Keratinocyte (primary cell): ENCODE measurements at regions not wholly inside any gene's neighbourhood (a gene's known extent, or its start where the extent isn't known, plus 50 kb on each side); places are given as distances from the start of the nearest gene placed in this dataset.

Experiments used
- DNase-seq: peaks from one replicate; pipeline ENCODE4 v3.0.0-alpha.2; 2011; ENCODE audit warnings: low read depth, missing footprints, low spot score
- FAIRE-seq: peaks from 2 replicates; lab custom pipeline; 2011; peaks lifted over from hg19 to GRCh38; lab: Jason Lieb, UNC
- H2AFZ ChIP-seq: 2 replicates; pipeline ENCODE4 v1.6.0; 2012; ENCODE audit warnings: low read length, control low read depth, inconsistent platforms; ENCODE audit not compliant: control insufficient read depth
- H3K27ac ChIP-seq: 2 replicates; pipeline ENCODE4 v1.5.1; 2011; ENCODE audit warnings: low read length; ENCODE audit not compliant: control insufficient read depth, insufficient read depth
- H3K27me3 ChIP-seq: 3 replicates; pipeline ENCODE4 v1.6.0; 2011; ENCODE audit warnings: low read length; ENCODE audit not compliant: control insufficient read depth, insufficient read depth; ENCODE audit errors: extremely low read depth
- H3K36me3 ChIP-seq, 2 experiments: 2 replicates in 1 of 2; 3 replicates in 1 of 2; pipeline ENCODE4 v1.5.1; 2011; ENCODE audit warnings: low read length in 2 of 2, mild to moderate bottlenecking in 1 of 2; ENCODE audit not compliant: control insufficient read depth in 2 of 2, insufficient read depth in 2 of 2; ENCODE audit errors: extremely low read depth in 1 of 2
- H3K4me1 ChIP-seq: 3 replicates; pipeline ENCODE4 v1.5.1; 2011; ENCODE audit warnings: low read length; ENCODE audit not compliant: control insufficient read depth, insufficient read depth; ENCODE audit errors: extremely low read depth
- H3K4me2 ChIP-seq: 3 replicates; pipeline ENCODE4 v1.6.0; 2011; ENCODE audit warnings: low read depth, low read length; ENCODE audit not compliant: control insufficient read depth, insufficient read depth; ENCODE audit errors: extremely low read depth
- H3K4me3 ChIP-seq, 3 experiments: fragments of 200-600 bp in 1 of 3; sonication (generic) in 1 of 3; 2 replicates in 2 of 3; 3 replicates in 1 of 3; pipeline ENCODE4 v1.5.1; 2011 to 2016; ENCODE audit warnings: low read length in 3 of 3, mild to moderate bottlenecking in 3 of 3, control low read depth in 2 of 3, inconsistent platforms in 1 of 3, low read depth in 1 of 3, mixed read lengths in 1 of 3, mixed run types in 1 of 3, moderate library complexity in 1 of 3; ENCODE audit not compliant: control insufficient read depth in 2 of 3, insufficient read depth in 2 of 3; ENCODE audit errors: extremely low read depth in 1 of 3
- H3K79me2 ChIP-seq: 2 replicates; pipeline ENCODE4 v1.6.0; 2012; ENCODE audit warnings: low read length; ENCODE audit not compliant: control insufficient read depth, insufficient read depth
- H3K9ac ChIP-seq: 3 replicates; pipeline ENCODE4 v1.6.0; 2011; ENCODE audit warnings: low read length; ENCODE audit not compliant: control insufficient read depth, insufficient read depth; ENCODE audit errors: extremely low read depth
- H3K9me1 ChIP-seq: 3 replicates; pipeline ENCODE4 v1.6.0; 2011; ENCODE audit warnings: low read length; ENCODE audit not compliant: control insufficient read depth, insufficient read depth; ENCODE audit errors: extremely low read depth
- H3K9me3 ChIP-seq: 2 replicates; pipeline ENCODE4 v1.5.1; 2012; ENCODE audit warnings: low read depth, low read length; ENCODE audit not compliant: control insufficient read depth
- H4K20me1 ChIP-seq: 3 replicates; pipeline ENCODE4 v1.6.0; 2011; ENCODE audit warnings: low read length; ENCODE audit not compliant: control insufficient read depth, insufficient read depth; ENCODE audit errors: extremely low read depth
- EZH2 ChIP-seq: IDR thresholded peaks from one replicate; pipeline ENCODE4 v1.6.1; 2012; ENCODE audit warnings: inconsistent platforms, mild to moderate bottlenecking, low read length, moderate library complexity
- dilution Hi-C: fragments of 300-500 bp; cut with MboI; formaldehyde crosslinking; loops from one replicate; pipeline ENCODE4 v1.7.0; 2020; ENCODE audit warnings: low sequenced_read_pairs; ENCODE audit not compliant: extremely low pct_ligation_motif_present
- TF ChIP-seq, protein P1 (sequence below), 3 experiments: IDR thresholded peaks in 1 of 3; conservative IDR thresholded peaks in 1 of 3; optimal IDR thresholded peaks in 1 of 3; 2 replicates in 2 of 3; 3 replicates in 1 of 3; pipeline versions ENCODE3 to v1.5.1; 2011; ENCODE audit warnings: low read length in 3 of 3, mild to moderate bottlenecking in 3 of 3, moderate library complexity in 2 of 3, control low read depth in 1 of 3, inconsistent platforms in 1 of 3; ENCODE audit not compliant: insufficient read depth in 2 of 3; ENCODE audit errors: extremely low read depth in 1 of 3

DNA sequence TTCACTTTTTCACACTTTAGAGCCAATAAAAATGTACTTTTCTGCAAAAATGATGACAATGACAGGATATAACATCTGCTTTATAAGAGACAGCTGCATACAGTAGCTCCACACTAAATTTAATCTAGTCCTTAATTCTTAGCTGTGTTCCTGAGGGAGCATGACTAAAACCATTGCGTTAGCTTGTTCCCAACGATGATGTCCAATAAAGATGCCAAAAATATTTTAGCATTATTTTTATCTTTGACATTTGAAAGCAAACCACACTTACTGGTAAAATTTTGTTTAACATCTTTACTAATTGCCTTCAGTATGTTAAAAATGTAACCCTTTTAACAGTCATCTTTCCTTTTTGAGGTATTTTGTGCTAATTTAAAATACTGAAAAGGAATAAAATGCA, 382.7 kb downstream of the CHSY3 start:
- H4K20me1 ChIP-seq = no peaks in the 10 kb centered on the region
- DNase-seq = no peak
- no peak overlapping the region for H3K4me3 ChIP-seq
- dilution Hi-C loops = no loop called here
- H3K27me3 ChIP-seq = no peaks in the 10 kb centered on the region
- H3K4me2 ChIP-seq = no peak overlapping the region
- H3K9me3 ChIP-seq = no peaks in the 10 kb centered on the region
- peaks cover 18% of the 10 kb centered on the region for H3K4me1 ChIP-seq
- no peaks in the 10 kb centered on the region for H3K36me3 ChIP-seq
- H3K27ac ChIP-seq = no peak overlapping the region
- H3K9ac ChIP-seq = no peak overlapping the region
- H3K79me2 ChIP-seq = no peaks in the 10 kb centered on the region
- H2AFZ ChIP-seq = no peak overlapping the region
- TF ChIP-seq, protein P1, sequence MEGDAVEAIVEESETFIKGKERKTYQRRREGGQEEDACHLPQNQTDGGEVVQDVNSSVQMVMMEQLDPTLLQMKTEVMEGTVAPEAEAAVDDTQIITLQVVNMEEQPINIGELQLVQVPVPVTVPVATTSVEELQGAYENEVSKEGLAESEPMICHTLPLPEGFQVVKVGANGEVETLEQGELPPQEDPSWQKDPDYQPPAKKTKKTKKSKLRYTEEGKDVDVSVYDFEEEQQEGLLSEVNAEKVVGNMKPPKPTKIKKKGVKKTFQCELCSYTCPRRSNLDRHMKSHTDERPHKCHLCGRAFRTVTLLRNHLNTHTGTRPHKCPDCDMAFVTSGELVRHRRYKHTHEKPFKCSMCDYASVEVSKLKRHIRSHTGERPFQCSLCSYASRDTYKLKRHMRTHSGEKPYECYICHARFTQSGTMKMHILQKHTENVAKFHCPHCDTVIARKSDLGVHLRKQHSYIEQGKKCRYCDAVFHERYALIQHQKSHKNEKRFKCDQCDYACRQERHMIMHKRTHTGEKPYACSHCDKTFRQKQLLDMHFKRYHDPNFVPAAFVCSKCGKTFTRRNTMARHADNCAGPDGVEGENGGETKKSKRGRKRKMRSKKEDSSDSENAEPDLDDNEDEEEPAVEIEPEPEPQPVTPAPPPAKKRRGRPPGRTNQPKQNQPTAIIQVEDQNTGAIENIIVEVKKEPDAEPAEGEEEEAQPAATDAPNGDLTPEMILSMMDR (optimal IDR thresholded peaks at IDR 0.05 in 1 of 3, IDR thresholded peaks at IDR 0.05 in 1 of 3, conservative IDR thresholded peaks at IDR 0.05 in 1 of 3; ENCODE audit: extremely low read depth in 1 of 3, insufficient read depth in 2 of 3, low read length in 3 of 3) = no peak
- no peak for FAIRE-seq
- H3K9me1 ChIP-seq = no peaks in the 10 kb centered on the region

DNA sequence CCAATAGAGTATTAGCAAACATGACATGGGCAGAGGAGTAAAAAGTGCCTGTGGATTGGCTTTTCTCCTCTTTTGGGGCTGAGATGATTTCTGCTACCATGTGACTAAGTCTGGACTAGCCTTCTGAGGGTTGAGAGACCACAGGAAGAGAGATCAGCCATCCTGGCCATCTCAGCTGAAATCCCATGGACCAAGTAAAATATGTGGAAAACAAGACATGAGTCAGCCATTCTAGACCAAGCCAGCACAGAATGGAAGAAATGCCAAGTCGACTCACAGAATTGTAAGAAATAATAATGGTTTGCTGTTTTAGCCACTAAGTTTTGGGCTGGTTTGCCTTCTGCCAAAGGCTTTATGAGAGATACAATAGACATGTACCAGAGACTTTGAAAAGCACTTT, 377.8 kb downstream of the CHSY3 start:
- no peak overlapping the region for H3K4me2 ChIP-seq
- H3K4me3 ChIP-seq = no peak overlapping the region
- no peak for DNase-seq
- H3K9ac ChIP-seq = no peak overlapping the region
- peak; percentile 77 for FAIRE-seq
- dilution Hi-C loops = no loop called here
- H3K79me2 ChIP-seq = no peaks in the 10 kb centered on the region
- H3K9me1 ChIP-seq = no peaks in the 10 kb centered on the region
- peak overlapping the region; percentile 19 for H2AFZ ChIP-seq
- H4K20me1 ChIP-seq = no peaks in the 10 kb centered on the region
- TF ChIP-seq EZH2 = no peak
- TF ChIP-seq, protein P1 (optimal IDR thresholded peaks at IDR 0.05 in 1 of 3, IDR thresholded peaks at IDR 0.05 in 1 of 3, conservative IDR thresholded peaks at IDR 0.05 in 1 of 3; ENCODE audit: extremely low read depth in 1 of 3, insufficient read depth in 2 of 3, low read length in 3 of 3) = no peak
- no peaks in the 10 kb centered on the region for H3K36me3 ChIP-seq
- H3K9me3 ChIP-seq = no peaks in the 10 kb centered on the region
- H3K27me3 ChIP-seq = no peaks in the 10 kb centered on the region
- no peak overlapping the region for H3K27ac ChIP-seq
- peaks cover 11% of the 10 kb centered on the region for H3K4me1 ChIP-seq
